Body of pancreas (tissue), 4 donors: ENCODE measurements at regions not wholly inside any gene's neighbourhood (a gene's known extent, or its start where the extent isn't known, plus 50 kb on each side); places are given as distances from the start of the nearest gene placed in this dataset.

ENCODE experiments used
- ATAC-seq: fragments of 150-250 bp; one replicate; pipeline ENCODE4 v1.9.1; 2016
- DNase-seq, 4 donors: peaks; one replicate each; pipeline ENCODE4 v3.0.0-alpha.2; 2019
- H3K27ac ChIP-seq, 4 donors: fragments of 200-600 bp; sonication (generic); 1 replicate in 3 of 4; 2 replicates in 1 of 4; pipeline versions ENCODE4 v1.5.1 to v1.6.1; 2016 to 2019; ENCODE audit warnings: mild to moderate bottlenecking in 1 of 4, mixed read lengths in 1 of 4, moderate library complexity in 1 of 4
- H3K27me3 ChIP-seq, 2 donors: fragments of 200-600 bp; sonication (generic); one replicate each; pipeline ENCODE4 v1.6.0; 2016; ENCODE audit warnings: mild to moderate bottlenecking in 1 of 2
- H3K36me3 ChIP-seq, 2 donors: fragments of 200-600 bp; sonication (generic); replicated peaks in 1 of 2; 2 replicates each; pipeline ENCODE4 v1.5.1; 2016; ENCODE audit warnings: low read depth in 2 of 2; ENCODE audit not compliant: insufficient read depth in 1 of 2
- H3K4me1 ChIP-seq: fragments of 200-600 bp; sonication (generic); one replicate; pipeline ENCODE4 v1.6.0; 2016
- H3K4me3 ChIP-seq, 2 donors: fragments of 200-600 bp; sonication (generic); 1 replicate in 1 of 2; 2 replicates in 1 of 2; pipeline ENCODE4 v1.5.1; 2016 to 2019
- H3K9me3 ChIP-seq, 3 donors: fragments of 200-600 bp; sonication (generic); 1 replicate in 2 of 3; 2 replicates in 1 of 3; pipeline ENCODE4 v1.5.1; 2016
- CTCF ChIP-seq, 7 experiments: fragments of 450-650 bp in 4 of 7; fragments of 200-600 bp in 3 of 7; sonication (generic) in 3 of 7; IDR thresholded peaks; one replicate each; pipeline ENCODE4 v1.5.1; 2016 to 2019; ENCODE audit warnings: antibody characterized with exemption in 7 of 7
- POLR2A ChIP-seq, 3 donors: fragments of 450-650 bp; IDR thresholded peaks; one replicate each; pipeline ENCODE4 v1.6.1; 2016; ENCODE audit warnings: antibody characterized with exemption in 3 of 3, mild to moderate bottlenecking in 2 of 3
- WGBS, 2 donors: methylation state at CpG; one replicate each; pipeline ENCODE4 v1.1.5; 2017; 5-methylcytosine and 5-hydroxymethylcytosine counted together
- intact Hi-C: fragments of 100-400 bp; cut with DNase I; formaldehyde crosslinking; loops from one replicate; pipeline ENCODE4 v1.15.1; 2023

GRCh38 chr12:25883026-25883916, 75.2 kb upstream of the RASSF8 start:
- Histone ChIP-seq H3K4me3 (no peak overlapping the region), H3K9me3 (no peaks in the 10 kb centered on the region), H3K27ac (no peak overlapping the region), H3K4me1 (no peaks in the 10 kb centered on the region), H3K36me3 (no peaks in the 10 kb centered on the region), H3K27me3 (no peaks in the 10 kb centered on the region)
- DNase-seq (no peak), ATAC-seq (no peak)
- no peak for TF ChIP-seq CTCF (IDR thresholded peaks at IDR 0.05)
- TF ChIP-seq POLR2A (IDR thresholded peaks at IDR 0.05) = no peak
- 47 to 57% methylated on average over 10 of the region's 10 CpGs for WGBS, 2 donors
- intact Hi-C loops = no loop called here

GRCh38 chr12:25884024-25884919, 74.2 kb upstream of the RASSF8 start:
- DNase-seq = no peak
- H3K27me3 ChIP-seq = no peaks in the 10 kb centered on the region
- no peak overlapping the region for H3K27ac ChIP-seq
- TF ChIP-seq POLR2A (IDR thresholded peaks at IDR 0.05) (no peak), CTCF (IDR thresholded peaks at IDR 0.05) (no peak)
- no peak for ATAC-seq
- H3K9me3 ChIP-seq = no peaks in the 10 kb centered on the region
- H3K4me3 ChIP-seq = no peak overlapping the region
- WGBS, 2 donors = 80 to 87% methylated on average over 28 to 36 of the region's 36 CpGs
- no peaks in the 10 kb centered on the region for H3K36me3 ChIP-seq
- no peaks in the 10 kb centered on the region for H3K4me1 ChIP-seq
- intact Hi-C loops = no loop called here

- TF ChIP-seq CTCF (IDR thresholded peaks at IDR 0.05) (no peak), POLR2A (IDR thresholded peaks at IDR 0.05) (no peak)
- intact Hi-C loops = no loop called here
- Histone ChIP-seq H3K36me3 (no peaks in the 10 kb centered on the region), H3K4me3 (no peak overlapping the region), H3K27me3 (no peaks in the 10 kb centered on the region), H3K27ac (no peak overlapping the region), H3K4me1 (no peaks in the 10 kb centered on the region), H3K9me3 (no peaks in the 10 kb centered on the region)
- no peak for ATAC-seq
- no peak for DNase-seq
- 76% methylated on average over 8 of the region's 9 CpGs; no CpG with 5 or more reads in 1 of the 2 donors for WGBS, 2 donors
Measured at GRCh38 chr12:25884920-25885234, 73.6 kb upstream of the RASSF8 start.

GRCh38 chr12:25886396-25886795, 72.1 kb upstream of the RASSF8 start:
- no peak overlapping the region for H3K27ac ChIP-seq
- intact Hi-C loops = no loop called here
- H3K36me3 ChIP-seq = no peaks in the 10 kb centered on the region
- TF ChIP-seq POLR2A (IDR thresholded peaks at IDR 0.05) (no peak), CTCF (IDR thresholded peaks at IDR 0.05) (no peak)
- no peak for ATAC-seq
- no peaks in the 10 kb centered on the region for H3K27me3 ChIP-seq
- H3K4me1 ChIP-seq = no peaks in the 10 kb centered on the region
- no peaks in the 10 kb centered on the region for H3K9me3 ChIP-seq
- H3K4me3 ChIP-seq = no peak overlapping the region
- no peak for DNase-seq
